Fibroblast of lung (primary cell): ENCODE measurements at regions not wholly inside any gene's neighbourhood (a gene's known extent, or its start where the extent isn't known, plus 50 kb on each side); places are given as distances from the start of the nearest gene placed in this dataset.

Experiments used
- CTCF ChIP-seq, 2 donors: IDR thresholded peaks in 1 of 2; conservative IDR thresholded peaks in 1 of 2; 1 replicate in 1 of 2; 2 replicates in 1 of 2; pipeline ENCODE4 v1.5.1; 2011 to 2012; ENCODE audit warnings: low read length in 2 of 2, control low read depth in 1 of 2, inconsistent platforms in 1 of 2, low read depth in 1 of 2, mild to moderate bottlenecking in 1 of 2
- EZH2 ChIP-seq: IDR thresholded peaks from 2 replicates; pipeline ENCODE4 v1.5.1; 2012; ENCODE audit warnings: low read length, control low read depth, mild to moderate bottlenecking; ENCODE audit errors: missing control alignments

GRCh38 chr12:28955931-28956330 is 193.1 kb upstream of the FAR2 start:
- TF ChIP-seq CTCF (conservative IDR thresholded peaks at IDR 0.05 in 1 of 2, IDR thresholded peaks at IDR 0.05 in 1 of 2; ENCODE audit: low read depth in 1 of 2, low read length in 2 of 2): no peak
- no peak for TF ChIP-seq EZH2
